ENCODE measurements at regions not wholly inside any gene's neighbourhood (a gene's known extent, or its start where the extent isn't known, plus 50 kb on each side); places are given as distances from the start of the nearest gene placed in this dataset.

DNA sequence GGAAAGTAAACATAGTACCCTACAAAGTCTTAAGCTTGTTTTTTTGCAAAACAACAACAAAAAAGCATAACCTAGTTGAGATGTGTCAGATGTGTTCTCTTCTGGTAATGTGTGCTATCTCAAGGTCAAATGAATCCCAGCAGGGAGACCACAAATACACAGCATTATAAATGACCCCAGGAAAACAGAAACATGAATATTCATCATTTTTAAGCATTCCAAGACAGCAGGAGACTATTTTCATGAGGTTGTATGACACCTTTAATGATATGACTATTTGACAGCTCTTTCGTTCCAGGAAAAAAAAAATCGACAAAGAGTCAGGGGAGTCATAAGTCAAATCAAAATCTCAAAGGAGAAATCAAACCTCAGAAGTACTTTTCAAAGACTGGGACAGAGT, 62.7 kb upstream of the CBLB start:
- TF ChIP-seq EP300 (IDR thresholded peaks at IDR 0.05; ENCODE audit: low read depth) (no peak), POLR2A (IDR thresholded peaks at IDR 0.05) (no peak), CTCF (IDR thresholded peaks at IDR 0.05) (no peak)

All from transverse colon (tissue), 3 donors.